KMS-11 (cell line): ENCODE measurements at regions not wholly inside any gene's neighbourhood (a gene's known extent, or its start where the extent isn't known, plus 50 kb on each side); places are given as distances from the start of the nearest gene placed in this dataset.

Experiments used
- H2AFZ ChIP-seq: fragments of 200-600 bp; sonication (generic); 2 replicates; pipeline ENCODE4 v1.6.1; 2016; ENCODE audit warnings: antibody characterized with exemption, mixed run types, low read depth
- H3K27ac ChIP-seq: fragments of 200-600 bp; sonication (generic); 2 replicates; pipeline ENCODE4 v1.6.1; 2016; ENCODE audit warnings: mild to moderate bottlenecking, mixed run types
- H3K27me3 ChIP-seq: fragments of 200-600 bp; sonication (generic); 2 replicates; pipeline ENCODE4 v1.6.1; 2017; ENCODE audit warnings: mild to moderate bottlenecking, low read depth, mixed run types, moderate library complexity; ENCODE audit not compliant: insufficient read depth
- H3K36me3 ChIP-seq: fragments of 200-600 bp; sonication (generic); 2 replicates; pipeline ENCODE4 v1.6.1; 2017; ENCODE audit warnings: mild to moderate bottlenecking, mixed run types; ENCODE audit not compliant: insufficient read depth
- H3K4me1 ChIP-seq: fragments of 200-600 bp; sonication (generic); 2 replicates; pipeline ENCODE4 v1.6.1; 2016; ENCODE audit warnings: mild to moderate bottlenecking, low read depth, mixed run types; ENCODE audit not compliant: poor library complexity, severe bottlenecking
- H3K4me2 ChIP-seq: fragments of 200-600 bp; sonication (generic); 2 replicates; pipeline ENCODE4 v1.7.0; 2016; ENCODE audit warnings: mild to moderate bottlenecking, mixed run types
- H3K4me3 ChIP-seq: fragments of 200-600 bp; sonication (generic); IDR thresholded peaks from 2 replicates; pipeline ENCODE4 v1.6.1; 2017; ENCODE audit warnings: low read depth, low read length, mixed read lengths; ENCODE audit not compliant: insufficient read depth
- H3K79me2 ChIP-seq: fragments of 200-600 bp; sonication (generic); 2 replicates; pipeline ENCODE4 v1.6.1; 2016; ENCODE audit warnings: low read depth, mixed run types; ENCODE audit not compliant: insufficient read depth
- H3K9ac ChIP-seq: fragments of 200-600 bp; sonication (generic); 2 replicates; pipeline ENCODE4 v1.6.1; 2016; ENCODE audit warnings: mild to moderate bottlenecking, mixed run types
- H4K20me1 ChIP-seq: fragments of 200-600 bp; sonication (generic); 2 replicates; pipeline ENCODE4 v1.6.1; 2016; ENCODE audit warnings: mild to moderate bottlenecking, mixed run types; ENCODE audit not compliant: insufficient read depth
- CTCF ChIP-seq: fragments of 200-600 bp; sonication (generic); conservative IDR thresholded peaks from 2 replicates; pipeline ENCODE4 v1.6.1; 2017; ENCODE audit warnings: low read depth, mild to moderate bottlenecking, antibody characterized with exemption, low read length, moderate library complexity, mixed read lengths

GRCh38 chr15:93942269-93942694, 289.1 kb upstream of the MCTP2 start:
- Histone ChIP-seq H4K20me1 (no peaks in the 10 kb centered on the region), H2AFZ (no peak overlapping the region), H3K79me2 (no peaks in the 10 kb centered on the region), H3K27me3 (no peaks in the 10 kb centered on the region), H3K36me3 (no peaks in the 10 kb centered on the region), H3K9ac (no peak overlapping the region), H3K4me1 (no peaks in the 10 kb centered on the region), H3K4me3 (no peak overlapping the region), H3K27ac (no peak overlapping the region), H3K4me2 (no peak overlapping the region)
- no peak for TF ChIP-seq CTCF

- Histone ChIP-seq H3K27me3 (no peaks in the 10 kb centered on the region), H2AFZ (no peak overlapping the region), H3K79me2 (no peaks in the 10 kb centered on the region), H3K27ac (no peak overlapping the region), H3K4me1 (no peaks in the 10 kb centered on the region), H3K4me2 (no peak overlapping the region), H3K36me3 (no peaks in the 10 kb centered on the region), H3K9ac (no peak overlapping the region), H3K4me3 (no peak overlapping the region), H4K20me1 (no peaks in the 10 kb centered on the region)
- TF ChIP-seq CTCF: no peak
Measured at GRCh38 chr15:93941697-93942096, 289.7 kb upstream of the MCTP2 start.

GRCh38 chr15:93940226-93940625, 291.1 kb upstream of the MCTP2 start:
- no peak for TF ChIP-seq CTCF
- no peak overlapping the region for H2AFZ ChIP-seq
- H3K9ac ChIP-seq: no peak overlapping the region
- H3K79me2 ChIP-seq: no peaks in the 10 kb centered on the region
- H3K4me2 ChIP-seq: no peak overlapping the region
- H3K4me3 ChIP-seq: no peak overlapping the region
- H3K27me3 ChIP-seq: no peaks in the 10 kb centered on the region
- H3K4me1 ChIP-seq: no peaks in the 10 kb centered on the region
- H3K36me3 ChIP-seq: no peaks in the 10 kb centered on the region
- H4K20me1 ChIP-seq: no peaks in the 10 kb centered on the region
- no peak overlapping the region for H3K27ac ChIP-seq

- Histone ChIP-seq H3K27me3 (no peaks in the 10 kb centered on the region), H3K79me2 (no peaks in the 10 kb centered on the region), H3K36me3 (no peaks in the 10 kb centered on the region), H4K20me1 (no peaks in the 10 kb centered on the region), H2AFZ (peak overlapping the region; percentile 23; the same call in 1 of the 2 replicates), H3K27ac (peak overlapping the region; percentile 8; the same call in 1 of the 2 replicates), H3K4me3 (no peak overlapping the region), H3K4me2 (peak overlapping the region; percentile 33), H3K9ac (no peak overlapping the region), H3K4me1 (peaks cover 27% of the 10 kb centered on the region)
- no peak for TF ChIP-seq CTCF
Measured at GRCh38 chr15:93932164-93932776, 299.1 kb upstream of the MCTP2 start.
